ENCODE measurements at regions not wholly inside any gene's neighbourhood (a gene's known extent, or its start where the extent isn't known, plus 50 kb on each side); places are given as distances from the start of the nearest gene placed in this dataset.

GRCh38 chr7:41467596-41467995 lies 235.3 kb downstream of the INHBA start:
- WGBS (ENCODE audit: extremely low coverage, insufficient read length, low lambda C conversion rate): no CpG with 5 or more reads among the region's 2 CpGs
- H2BK12ac ChIP-seq (ENCODE audit: insufficient read length, low read depth, low read length): no peak overlapping the region

More at GRCh38 chr7:41467596-41467995, 235.3 kb downstream of the INHBA start:
- Histone ChIP-seq H4K8ac (replicated peaks; ENCODE audit: insufficient read length, low read depth, low read length) (no peak overlapping the region), H3K18ac (ENCODE audit: insufficient read length, low read depth, low read length) (no peak overlapping the region), H2BK5ac (ENCODE audit: insufficient read length, low read length) (no peak overlapping the region), H3K79me2 (ENCODE audit: insufficient read depth, low read length) (no peaks in the 10 kb centered on the region), H3K79me1 (ENCODE audit: insufficient read depth, low read depth, low read length, poor library complexity, severe bottlenecking) (no peaks in the 10 kb centered on the region), H3T11ph (ENCODE audit: low read length) (no peak overlapping the region), H3K4me1 (ENCODE audit: insufficient read depth, low read length) (no peaks in the 10 kb centered on the region), H3K27ac (ENCODE audit: insufficient read length, low read depth, low read length) (no peak overlapping the region), H4K20me1 (ENCODE audit: control insufficient read depth, insufficient read depth, insufficient read length) (no peaks in the 10 kb centered on the region), H3K27me3 (ENCODE audit: insufficient read depth, low read length) (no peaks in the 10 kb centered on the region), H3K14ac (ENCODE audit: insufficient read depth, low read length) (no peak overlapping the region), H4K5ac (ENCODE audit: insufficient read length, low read depth, low read length) (no peak overlapping the region), H3K23ac (ENCODE audit: insufficient read length, low read depth, low read length) (no peak overlapping the region), H2BK20ac (ENCODE audit: low read depth, low read length, poor library complexity, severe bottlenecking) (no peak overlapping the region), H3K9ac (ENCODE audit: extremely low read depth, insufficient read length, low read length) (no peak overlapping the region), H2AK5ac (ENCODE audit: insufficient read length, low read length) (no peak overlapping the region), H3K56ac (ENCODE audit: insufficient read length, low read depth, low read length) (no peak overlapping the region), H3K9me3 (ENCODE audit: control insufficient read depth, low read depth, low read length) (no peaks in the 10 kb centered on the region), H3K23me2 (ENCODE audit: insufficient read length, low read depth, low read length, poor library complexity, severe bottlenecking) (no peaks in the 10 kb centered on the region), H2AFZ (ENCODE audit: low read length) (no peak overlapping the region), H3K4ac (ENCODE audit: low read depth, low read length) (no peak overlapping the region), H2BK15ac (ENCODE audit: low read depth, low read length) (no peak overlapping the region), H2BK120ac (ENCODE audit: low read depth, low read length, poor library complexity, severe bottlenecking) (no peak overlapping the region), H3K4me2 (ENCODE audit: insufficient read depth, insufficient read length, low read length) (no peak overlapping the region), H4K91ac (ENCODE audit: insufficient read length, low read depth, low read length) (no peak overlapping the region)
- Mint-ChIP-seq H3K36me3 (ENCODE audit: insufficient read depth in 1 of 3, low read depth in 3 of 3) (no peaks in the 10 kb centered on the region), H3K4me3 (no peak overlapping the region), H3K27ac (no peak overlapping the region), H3K9me3 (peaks cover 0 to 2% of the 10 kb centered on the region in 2 experiments; a peak in 1 of 5 replicates), H3K4me1 (peaks cover 12 to 14% of the 10 kb centered on the region in 2 experiments), H3K27me3 (ENCODE audit: low read depth) (no peaks in the 10 kb centered on the region)
- DNase-seq: no peak
- TF ChIP-seq, protein P1, sequence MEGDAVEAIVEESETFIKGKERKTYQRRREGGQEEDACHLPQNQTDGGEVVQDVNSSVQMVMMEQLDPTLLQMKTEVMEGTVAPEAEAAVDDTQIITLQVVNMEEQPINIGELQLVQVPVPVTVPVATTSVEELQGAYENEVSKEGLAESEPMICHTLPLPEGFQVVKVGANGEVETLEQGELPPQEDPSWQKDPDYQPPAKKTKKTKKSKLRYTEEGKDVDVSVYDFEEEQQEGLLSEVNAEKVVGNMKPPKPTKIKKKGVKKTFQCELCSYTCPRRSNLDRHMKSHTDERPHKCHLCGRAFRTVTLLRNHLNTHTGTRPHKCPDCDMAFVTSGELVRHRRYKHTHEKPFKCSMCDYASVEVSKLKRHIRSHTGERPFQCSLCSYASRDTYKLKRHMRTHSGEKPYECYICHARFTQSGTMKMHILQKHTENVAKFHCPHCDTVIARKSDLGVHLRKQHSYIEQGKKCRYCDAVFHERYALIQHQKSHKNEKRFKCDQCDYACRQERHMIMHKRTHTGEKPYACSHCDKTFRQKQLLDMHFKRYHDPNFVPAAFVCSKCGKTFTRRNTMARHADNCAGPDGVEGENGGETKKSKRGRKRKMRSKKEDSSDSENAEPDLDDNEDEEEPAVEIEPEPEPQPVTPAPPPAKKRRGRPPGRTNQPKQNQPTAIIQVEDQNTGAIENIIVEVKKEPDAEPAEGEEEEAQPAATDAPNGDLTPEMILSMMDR (conservative IDR thresholded peaks at IDR 0.05): no peak

All from H9 (cell line).